ENCODE measurements at regions not wholly inside any gene's neighbourhood (a gene's known extent, or its start where the extent isn't known, plus 50 kb on each side); places are given as distances from the start of the nearest gene placed in this dataset.

DNA sequence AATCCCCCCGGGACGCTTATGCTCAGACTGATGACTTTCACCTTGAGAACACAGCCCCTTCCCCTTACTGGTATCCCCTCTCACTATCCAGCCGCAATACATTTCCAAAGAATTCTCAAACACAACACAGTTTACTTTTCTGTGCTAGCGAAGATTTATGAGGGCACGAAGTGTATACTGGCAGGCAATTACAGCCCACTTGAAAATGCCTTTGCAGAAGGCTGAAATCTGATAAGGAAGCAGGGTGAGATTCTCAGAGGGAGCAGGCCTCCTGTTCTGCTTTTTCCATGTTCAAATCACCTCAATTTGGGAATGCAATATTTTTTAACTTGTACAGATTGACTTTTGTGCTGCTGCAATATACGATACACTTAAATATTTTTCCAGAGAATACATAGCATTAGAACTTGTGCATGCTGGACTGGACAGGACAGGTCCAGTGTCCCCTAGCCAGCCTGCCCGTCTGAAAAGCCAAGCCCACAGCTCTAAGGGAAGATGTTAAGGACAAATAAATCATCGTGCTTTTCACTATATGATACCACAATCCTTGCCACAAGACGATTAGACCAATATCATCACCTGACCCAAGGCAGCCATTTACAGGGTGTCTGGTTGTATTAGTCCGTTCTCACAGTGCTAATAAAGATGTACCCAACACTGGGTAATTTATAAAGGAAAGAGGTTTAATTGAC, 262.1 kb downstream of the EPHA4 start:
- Histone ChIP-seq H3K36me3 (ENCODE audit: control insufficient read depth in 2 of 3, insufficient read depth in 3 of 3, low read length in 3 of 3) (no peaks in the 10 kb centered on the region), H3K27me3 (ENCODE audit: control insufficient read depth, insufficient read depth, low read length) (no peaks in the 10 kb centered on the region), H3K4me1 (ENCODE audit: control insufficient read depth in 2 of 3, insufficient read depth in 2 of 3, low read depth in 1 of 3, low read length in 3 of 3) (no peaks in the 10 kb centered on the region), H3K9me3 (ENCODE audit: control insufficient read depth in 2 of 3, insufficient read depth in 1 of 3, low read length in 3 of 3) (no peaks in the 10 kb centered on the region), H3K9ac (ENCODE audit: low read length in 3 of 3) (no peak overlapping the region), H3K27ac (ENCODE audit: low read depth in 2 of 2, low read length in 2 of 2) (no peak overlapping the region), H3K4me3 (ENCODE audit: low read length in 3 of 3) (no peak overlapping the region)
- DNase-seq, result peak in 4 of 5 donors; percentile 36 to 89 (median 66)
- FAIRE-seq, result no peak
- intact Hi-C loops (cut with DNase I), result no loop called here
- no peak for TF ChIP-seq CTCF (IDR thresholded peaks at IDR 0.05; ENCODE audit: borderline replicate concordance, extremely low read depth, insufficient read depth)

- Histone ChIP-seq H3K9ac (ENCODE audit: low read length in 3 of 3) (no peak overlapping the region), H3K9me3 (ENCODE audit: control insufficient read depth in 2 of 3, insufficient read depth in 1 of 3, low read length in 3 of 3) (no peaks in the 10 kb centered on the region), H3K27ac (ENCODE audit: low read depth in 2 of 2, low read length in 2 of 2) (no peak overlapping the region), H3K27me3 (ENCODE audit: control insufficient read depth, insufficient read depth, low read length) (no peaks in the 10 kb centered on the region), H3K4me3 (ENCODE audit: low read length in 3 of 3) (no peak overlapping the region), H3K36me3 (ENCODE audit: control insufficient read depth in 2 of 3, insufficient read depth in 3 of 3, low read length in 3 of 3) (no peaks in the 10 kb centered on the region), H3K4me1 (ENCODE audit: control insufficient read depth in 2 of 3, insufficient read depth in 2 of 3, low read depth in 1 of 3, low read length in 3 of 3) (no peaks in the 10 kb centered on the region)
- no peak for TF ChIP-seq CTCF (IDR thresholded peaks at IDR 0.05; ENCODE audit: borderline replicate concordance, extremely low read depth, insufficient read depth)
- FAIRE-seq, result no peak
- no peak for DNase-seq
- intact Hi-C loops (cut with DNase I), result no loop called here
Observed at GRCh38 chr2:221310730-221311129, 261.4 kb downstream of the EPHA4 start.

GRCh38 chr2:221312634-221313033, 259.5 kb downstream of the EPHA4 start:
- H3K9ac ChIP-seq (ENCODE audit: low read length in 3 of 3), result no peak overlapping the region
- no peak overlapping the region for H3K27ac ChIP-seq (ENCODE audit: low read depth in 2 of 2, low read length in 2 of 2)
- no peaks in the 10 kb centered on the region for H3K36me3 ChIP-seq (ENCODE audit: control insufficient read depth in 2 of 3, insufficient read depth in 3 of 3, low read length in 3 of 3)
- FAIRE-seq, result no peak
- no peaks in the 10 kb centered on the region for H3K4me1 ChIP-seq (ENCODE audit: control insufficient read depth in 2 of 3, insufficient read depth in 2 of 3, low read depth in 1 of 3, low read length in 3 of 3)
- H3K27me3 ChIP-seq (ENCODE audit: control insufficient read depth, insufficient read depth, low read length), result no peaks in the 10 kb centered on the region
- intact Hi-C loops (cut with DNase I), result no loop called here
- no peaks in the 10 kb centered on the region for H3K9me3 ChIP-seq (ENCODE audit: control insufficient read depth in 2 of 3, insufficient read depth in 1 of 3, low read length in 3 of 3)
- no peak overlapping the region for H3K4me3 ChIP-seq (ENCODE audit: low read length in 3 of 3)
- no peak for DNase-seq
- TF ChIP-seq CTCF (IDR thresholded peaks at IDR 0.05; ENCODE audit: borderline replicate concordance, extremely low read depth, insufficient read depth), result no peak

- DNase-seq, result no peak
- Histone ChIP-seq H3K9me3 (ENCODE audit: control insufficient read depth in 2 of 3, insufficient read depth in 1 of 3, low read length in 3 of 3) (no peaks in the 10 kb centered on the region), H3K4me3 (ENCODE audit: low read length in 3 of 3) (no peak overlapping the region), H3K9ac (ENCODE audit: low read length in 3 of 3) (no peak overlapping the region), H3K27ac (ENCODE audit: low read depth in 2 of 2, low read length in 2 of 2) (no peak overlapping the region), H3K36me3 (ENCODE audit: control insufficient read depth in 2 of 3, insufficient read depth in 3 of 3, low read length in 3 of 3) (no peaks in the 10 kb centered on the region), H3K4me1 (ENCODE audit: control insufficient read depth in 2 of 3, insufficient read depth in 2 of 3, low read depth in 1 of 3, low read length in 3 of 3) (no peaks in the 10 kb centered on the region), H3K27me3 (ENCODE audit: control insufficient read depth, insufficient read depth, low read length) (no peaks in the 10 kb centered on the region)
- intact Hi-C loops (cut with DNase I), result no loop called here
- TF ChIP-seq CTCF (IDR thresholded peaks at IDR 0.05; ENCODE audit: borderline replicate concordance, extremely low read depth, insufficient read depth), result no peak
- FAIRE-seq, result no peak
Observed at GRCh38 chr2:221314786-221315185, 257.3 kb downstream of the EPHA4 start.

Data from kidney (tissue), 13 donors.